ENCODE measurements at regions not wholly inside any gene's neighbourhood (a gene's known extent, or its start where the extent isn't known, plus 50 kb on each side); places are given as distances from the start of the nearest gene placed in this dataset.

GRCh38 chr2:161048317-161048716, 111.9 kb upstream of the TANK start:
- ATAC-seq, result no peak
- no peaks in the 10 kb centered on the region for H3K27me3 ChIP-seq
- H3K36me3 ChIP-seq, result no peaks in the 10 kb centered on the region
- TF ChIP-seq CTCF (IDR thresholded peaks at IDR 0.05), result no peak
- DNase-seq, result no peak
- H3K4me3 ChIP-seq, result no peak overlapping the region
- intact Hi-C loops (cut with DNase I), result no loop called here
- no peaks in the 10 kb centered on the region for H3K9me3 ChIP-seq
- H3K4me1 ChIP-seq, result peaks cover 0 to 3% of the 10 kb centered on the region in 2 donors
- H3K27ac ChIP-seq, result no peak overlapping the region

- Histone ChIP-seq H3K4me3 (no peak overlapping the region), H3K36me3 (no peaks in the 10 kb centered on the region), H3K9me3 (no peaks in the 10 kb centered on the region), H3K4me1 (no peaks in the 10 kb centered on the region), H3K27ac (no peak overlapping the region), H3K27me3 (no peaks in the 10 kb centered on the region)
- ATAC-seq (no peak), DNase-seq (no peak)
- intact Hi-C loops (cut with DNase I), result no loop called here
- no peak for TF ChIP-seq CTCF (IDR thresholded peaks at IDR 0.05)
Observed at GRCh38 chr2:161049559-161049958, 110.7 kb upstream of the TANK start.

GRCh38 chr2:161052214-161052613, 108.0 kb upstream of the TANK start:
- ATAC-seq, result no peak
- H3K4me1 ChIP-seq, result no peaks in the 10 kb centered on the region
- H3K9me3 ChIP-seq, result peaks cover 0 to 3% of the 10 kb centered on the region in 2 donors
- H3K36me3 ChIP-seq, result no peaks in the 10 kb centered on the region
- TF ChIP-seq CTCF (IDR thresholded peaks at IDR 0.05), result no peak
- no peak overlapping the region for H3K27ac ChIP-seq
- DNase-seq, result no peak
- intact Hi-C loops (cut with DNase I), result no loop called here
- no peak overlapping the region for H3K4me3 ChIP-seq
- H3K27me3 ChIP-seq, result no peaks in the 10 kb centered on the region

- H3K4me1 ChIP-seq, result no peaks in the 10 kb centered on the region
- H3K27ac ChIP-seq, result no peak overlapping the region
- H3K4me3 ChIP-seq, result no peak overlapping the region
- ATAC-seq (no peak), DNase-seq (no peak)
- no peaks in the 10 kb centered on the region for H3K36me3 ChIP-seq
- no peaks in the 10 kb centered on the region for H3K27me3 ChIP-seq
- intact Hi-C loops (cut with DNase I), result no loop called here
- no peak for TF ChIP-seq CTCF (IDR thresholded peaks at IDR 0.05)
- peaks cover 0 to 3% of the 10 kb centered on the region in 2 donors for H3K9me3 ChIP-seq
Observed at GRCh38 chr2:161055289-161055688, 104.9 kb upstream of the TANK start.

- DNase-seq (no peak), ATAC-seq (no peak)
- peaks cover 9 to 11% of the 10 kb centered on the region in 2 donors for H3K4me1 ChIP-seq
- H3K9me3 ChIP-seq, result peaks cover 0 to 3% of the 10 kb centered on the region in 2 donors
- H3K27ac ChIP-seq, result no peak overlapping the region
- H3K27me3 ChIP-seq, result no peaks in the 10 kb centered on the region
- TF ChIP-seq CTCF (IDR thresholded peaks at IDR 0.05), result no peak
- no peak overlapping the region for H3K4me3 ChIP-seq
- intact Hi-C loops (cut with DNase I), result no loop called here
- H3K36me3 ChIP-seq, result no peaks in the 10 kb centered on the region
Observed at GRCh38 chr2:161059388-161059787, 100.8 kb upstream of the TANK start.
